ENCODE measurements at regions not wholly inside any gene's neighbourhood (a gene's known extent, or its start where the extent isn't known, plus 50 kb on each side); places are given as distances from the start of the nearest gene placed in this dataset.
A peak's percentile ranks its signal among the peaks of the same experiment; 100 is the strongest.

- TF ChIP-seq CTCF (IDR thresholded peaks at IDR 0.05; ENCODE audit: borderline replicate concordance, extremely low read depth, low read length, poor library complexity, severe bottlenecking) (no peak), EZH2 (IDR thresholded peaks at IDR 0.05; ENCODE audit: borderline replicate concordance, low read depth, low read length, severe bottlenecking) (no peak)
- ATAC-seq (ENCODE audit: insufficient read depth, low read depth) (no peak), DNase-seq (peak; percentile 6)
- H3K9ac ChIP-seq (ENCODE audit: low read depth, low read length) = no peak overlapping the region
- H3K27me3 ChIP-seq (ENCODE audit: insufficient read depth, low read length, poor library complexity) = no peaks in the 10 kb centered on the region
- no peak overlapping the region for H3K27ac ChIP-seq (ENCODE audit: low read length)
- no peak overlapping the region for H2AFZ ChIP-seq (ENCODE audit: low read depth, low read length)
- no peaks in the 10 kb centered on the region for H3K79me2 ChIP-seq (ENCODE audit: insufficient read depth, low read length)
- H3K36me3 ChIP-seq (ENCODE audit: insufficient read depth, low read length) = no peaks in the 10 kb centered on the region
- no peak overlapping the region for H3K4me2 ChIP-seq (ENCODE audit: insufficient read depth, low read length)
- H3K4me1 ChIP-seq (ENCODE audit: insufficient read depth, low read length) = no peaks in the 10 kb centered on the region; the same call in 1 of the 2 replicates
- H3K9me3 ChIP-seq (ENCODE audit: insufficient read depth, low read length, severe bottlenecking) = peaks cover 4% of the 10 kb centered on the region
- no peak overlapping the region for H3K4me3 ChIP-seq (ENCODE audit: low read depth in 1 of 2, low read length in 2 of 2)
- no peaks in the 10 kb centered on the region for H4K20me1 ChIP-seq (ENCODE audit: insufficient read depth, low read length)
These were observed 51.0 kb upstream of the MKRN3 start for GRCh38 chr15:23514484-23514883.

- Histone ChIP-seq H3K9me3 (ENCODE audit: insufficient read depth, low read length, severe bottlenecking) (peaks cover 4% of the 10 kb centered on the region), H3K4me2 (ENCODE audit: insufficient read depth, low read length) (no peak overlapping the region), H2AFZ (ENCODE audit: low read depth, low read length) (no peak overlapping the region), H3K27me3 (ENCODE audit: insufficient read depth, low read length, poor library complexity) (no peaks in the 10 kb centered on the region), H3K4me1 (ENCODE audit: insufficient read depth, low read length) (peaks cover 19% of the 10 kb centered on the region), H3K27ac (ENCODE audit: low read length) (no peak overlapping the region), H3K4me3 (ENCODE audit: low read depth in 1 of 2, low read length in 2 of 2) (no peak overlapping the region), H3K36me3 (ENCODE audit: insufficient read depth, low read length) (no peaks in the 10 kb centered on the region), H3K79me2 (ENCODE audit: insufficient read depth, low read length) (no peaks in the 10 kb centered on the region), H4K20me1 (ENCODE audit: insufficient read depth, low read length) (no peaks in the 10 kb centered on the region), H3K9ac (ENCODE audit: low read depth, low read length) (no peak overlapping the region)
- ATAC-seq (ENCODE audit: insufficient read depth, low read depth) (no peak), DNase-seq (no peak)
- TF ChIP-seq EZH2 (IDR thresholded peaks at IDR 0.05; ENCODE audit: borderline replicate concordance, low read depth, low read length, severe bottlenecking) (no peak), CTCF (IDR thresholded peaks at IDR 0.05; ENCODE audit: borderline replicate concordance, extremely low read depth, low read length, poor library complexity, severe bottlenecking) (no peak)
These were observed 58.7 kb upstream of the MKRN3 start for GRCh38 chr15:23506762-23507161.

GRCh38 chr15:23503980-23504379 lies 56.9 kb upstream of the GOLGA6L2 start:
- Histone ChIP-seq H3K4me2 (ENCODE audit: insufficient read depth, low read length) (no peak overlapping the region), H4K20me1 (ENCODE audit: insufficient read depth, low read length) (no peaks in the 10 kb centered on the region), H3K27ac (ENCODE audit: low read length) (peak overlapping the region; percentile 60), H3K36me3 (ENCODE audit: insufficient read depth, low read length) (no peaks in the 10 kb centered on the region), H3K9ac (ENCODE audit: low read depth, low read length) (no peak overlapping the region), H2AFZ (ENCODE audit: low read depth, low read length) (no peak overlapping the region), H3K4me1 (ENCODE audit: insufficient read depth, low read length) (peaks cover 19% of the 10 kb centered on the region), H3K27me3 (ENCODE audit: insufficient read depth, low read length, poor library complexity) (no peaks in the 10 kb centered on the region), H3K9me3 (ENCODE audit: insufficient read depth, low read length, severe bottlenecking) (no peaks in the 10 kb centered on the region), H3K4me3 (ENCODE audit: low read depth in 1 of 2, low read length in 2 of 2) (no peak overlapping the region), H3K79me2 (ENCODE audit: insufficient read depth, low read length) (no peaks in the 10 kb centered on the region)
- DNase-seq (no peak), ATAC-seq (ENCODE audit: insufficient read depth, low read depth) (peak; percentile 23; the same call in 2 of the 3 replicates)
- no peak for TF ChIP-seq EZH2 (IDR thresholded peaks at IDR 0.05; ENCODE audit: borderline replicate concordance, low read depth, low read length, severe bottlenecking)
- no peak for TF ChIP-seq CTCF (IDR thresholded peaks at IDR 0.05; ENCODE audit: borderline replicate concordance, extremely low read depth, low read length, poor library complexity, severe bottlenecking)

GRCh38 chr15:23503576-23503975 lies 56.5 kb upstream of the GOLGA6L2 start:
- peak; percentile 49 for DNase-seq
- no peaks in the 10 kb centered on the region for H3K36me3 ChIP-seq (ENCODE audit: insufficient read depth, low read length)
- peak overlapping the region; percentile 36; the same call in 1 of the 2 replicates for H3K4me2 ChIP-seq (ENCODE audit: insufficient read depth, low read length)
- no peaks in the 10 kb centered on the region for H3K27me3 ChIP-seq (ENCODE audit: insufficient read depth, low read length, poor library complexity)
- ATAC-seq (ENCODE audit: insufficient read depth, low read depth) = peak; percentile 94
- TF ChIP-seq EZH2 (IDR thresholded peaks at IDR 0.05; ENCODE audit: borderline replicate concordance, low read depth, low read length, severe bottlenecking) = no peak
- TF ChIP-seq CTCF (IDR thresholded peaks at IDR 0.05; ENCODE audit: borderline replicate concordance, extremely low read depth, low read length, poor library complexity, severe bottlenecking) = no peak
- H3K4me3 ChIP-seq (ENCODE audit: low read depth in 1 of 2, low read length in 2 of 2) = no peak overlapping the region
- H3K4me1 ChIP-seq (ENCODE audit: insufficient read depth, low read length) = peaks cover 19% of the 10 kb centered on the region
- H3K9me3 ChIP-seq (ENCODE audit: insufficient read depth, low read length, severe bottlenecking) = no peaks in the 10 kb centered on the region
- no peak overlapping the region for H2AFZ ChIP-seq (ENCODE audit: low read depth, low read length)
- no peak overlapping the region for H3K9ac ChIP-seq (ENCODE audit: low read depth, low read length)
- H3K79me2 ChIP-seq (ENCODE audit: insufficient read depth, low read length) = no peaks in the 10 kb centered on the region
- H3K27ac ChIP-seq (ENCODE audit: low read length) = peak overlapping the region; percentile 60
- H4K20me1 ChIP-seq (ENCODE audit: insufficient read depth, low read length) = no peaks in the 10 kb centered on the region

Data from DND-41 (cell line).